OCI-LY3 (cell line): ENCODE measurements at regions not wholly inside any gene's neighbourhood (a gene's known extent, or its start where the extent isn't known, plus 50 kb on each side); places are given as distances from the start of the nearest gene placed in this dataset.

Experiments used
- H2AFZ ChIP-seq: fragments of 200-600, 300-600 bp; shearing (Covaris generic); 2 replicates; pipeline ENCODE4 v1.6.0; 2014; ENCODE audit warnings: antibody characterized with exemption, low read depth, low read length
- H3K27ac ChIP-seq: fragments of 200-600, 300-600 bp; sonication (generic); 2 replicates; pipeline ENCODE4 v1.5.1; 2014; ENCODE audit warnings: mild to moderate bottlenecking, low read length, moderate library complexity, mixed read lengths
- H3K27me3 ChIP-seq: fragments of 200-600, 300-600 bp; sonication (generic); 2 replicates; pipeline ENCODE4 v1.6.1; 2014; ENCODE audit warnings: low read depth, low read length, mixed read lengths
- H3K36me3 ChIP-seq: fragments of 200-600, 300-600 bp; sonication (generic); replicated peaks from 2 replicates; pipeline ENCODE3; 2014; ENCODE audit warnings: low read depth, low read length, mixed read lengths
- H3K4me1 ChIP-seq: fragments of 300-600, 200-600 bp; sonication (generic); 2 replicates; pipeline ENCODE4 v1.6.1; 2014; ENCODE audit warnings: low read length, mixed read lengths
- H3K4me2 ChIP-seq: fragments of 200-600, 300-600 bp; sonication (generic); 2 replicates; pipeline ENCODE4 v1.6.1; 2014; ENCODE audit warnings: low read length, mixed read lengths
- H3K4me3 ChIP-seq: fragments of 300-600, 200-600 bp; sonication (generic); 2 replicates; pipeline ENCODE4 v1.5.1; 2014; ENCODE audit warnings: antibody characterized with exemption, mild to moderate bottlenecking, low read length, moderate library complexity
- H3K79me2 ChIP-seq: fragments of 300-600, 200-600 bp; shearing (Covaris generic); 2 replicates; pipeline ENCODE4 v1.6.1; 2014; ENCODE audit warnings: mild to moderate bottlenecking, low read length, mixed read lengths
- H3K9ac ChIP-seq: fragments of 300-600, 200-600 bp; shearing (Covaris generic); 2 replicates; pipeline ENCODE4 v1.6.0; 2014; ENCODE audit warnings: mild to moderate bottlenecking, low read length, moderate library complexity
- H3K9me3 ChIP-seq: fragments of 200-600, 300-600 bp; shearing (Covaris generic); 2 replicates; pipeline ENCODE4 v1.6.1; 2014; ENCODE audit warnings: low read length, mixed read lengths; ENCODE audit not compliant: insufficient read depth
- H4K20me1 ChIP-seq: fragments of 200-600, 300-600 bp; sonication (generic); 2 replicates; pipeline ENCODE4 v1.6.1; 2016; ENCODE audit warnings: low read length, mixed read lengths; ENCODE audit not compliant: insufficient read depth
- EZH2phosphoT487 ChIP-seq: fragments of 200-600 bp; shearing (Covaris generic); IDR thresholded peaks from 2 replicates; pipeline ENCODE4 v1.6.1; 2018; ENCODE audit warnings: antibody characterized with exemption, mixed run types, low read depth
- TF ChIP-seq, protein P1 (sequence below): fragments of 200-600, 300-600 bp; sonication (generic); IDR thresholded peaks from 2 replicates; pipeline ENCODE4 v1.5.1; 2014; ENCODE audit warnings: antibody characterized with exemption, low read length, low read depth

DNA sequence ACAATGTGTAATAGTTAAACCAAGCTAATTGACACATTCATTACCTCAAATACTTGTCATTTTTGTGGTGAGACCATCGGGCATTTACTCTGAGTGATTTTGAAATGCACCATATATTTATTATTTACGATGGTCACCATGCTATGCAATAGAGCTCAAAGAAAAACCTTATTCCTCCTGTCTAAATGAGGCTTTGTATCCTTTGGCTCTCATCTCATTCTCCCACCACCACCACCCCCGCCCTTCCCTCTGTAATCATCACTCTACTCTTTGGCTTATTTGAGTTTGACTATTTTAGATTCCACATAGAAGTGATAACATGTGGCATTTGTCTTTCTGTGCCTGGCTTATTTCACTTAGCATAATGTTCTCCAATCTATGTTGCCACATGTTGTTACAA lies 124.9 kb downstream of the CYSLTR2 start:
- Histone ChIP-seq H3K79me2 (no peaks in the 10 kb centered on the region), H3K27me3 (no peaks in the 10 kb centered on the region), H3K36me3 (no peaks in the 10 kb centered on the region), H3K27ac (no peak overlapping the region), H2AFZ (no peak overlapping the region), H4K20me1 (no peaks in the 10 kb centered on the region), H3K9ac (no peak overlapping the region), H3K4me2 (no peak overlapping the region), H3K9me3 (peaks cover 20% of the 10 kb centered on the region), H3K4me3 (no peak overlapping the region), H3K4me1 (no peaks in the 10 kb centered on the region; the same call in 1 of the 2 replicates)
- TF ChIP-seq, protein P1, sequence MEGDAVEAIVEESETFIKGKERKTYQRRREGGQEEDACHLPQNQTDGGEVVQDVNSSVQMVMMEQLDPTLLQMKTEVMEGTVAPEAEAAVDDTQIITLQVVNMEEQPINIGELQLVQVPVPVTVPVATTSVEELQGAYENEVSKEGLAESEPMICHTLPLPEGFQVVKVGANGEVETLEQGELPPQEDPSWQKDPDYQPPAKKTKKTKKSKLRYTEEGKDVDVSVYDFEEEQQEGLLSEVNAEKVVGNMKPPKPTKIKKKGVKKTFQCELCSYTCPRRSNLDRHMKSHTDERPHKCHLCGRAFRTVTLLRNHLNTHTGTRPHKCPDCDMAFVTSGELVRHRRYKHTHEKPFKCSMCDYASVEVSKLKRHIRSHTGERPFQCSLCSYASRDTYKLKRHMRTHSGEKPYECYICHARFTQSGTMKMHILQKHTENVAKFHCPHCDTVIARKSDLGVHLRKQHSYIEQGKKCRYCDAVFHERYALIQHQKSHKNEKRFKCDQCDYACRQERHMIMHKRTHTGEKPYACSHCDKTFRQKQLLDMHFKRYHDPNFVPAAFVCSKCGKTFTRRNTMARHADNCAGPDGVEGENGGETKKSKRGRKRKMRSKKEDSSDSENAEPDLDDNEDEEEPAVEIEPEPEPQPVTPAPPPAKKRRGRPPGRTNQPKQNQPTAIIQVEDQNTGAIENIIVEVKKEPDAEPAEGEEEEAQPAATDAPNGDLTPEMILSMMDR: no peak
- TF ChIP-seq EZH2phosphoT487: no peak

DNA sequence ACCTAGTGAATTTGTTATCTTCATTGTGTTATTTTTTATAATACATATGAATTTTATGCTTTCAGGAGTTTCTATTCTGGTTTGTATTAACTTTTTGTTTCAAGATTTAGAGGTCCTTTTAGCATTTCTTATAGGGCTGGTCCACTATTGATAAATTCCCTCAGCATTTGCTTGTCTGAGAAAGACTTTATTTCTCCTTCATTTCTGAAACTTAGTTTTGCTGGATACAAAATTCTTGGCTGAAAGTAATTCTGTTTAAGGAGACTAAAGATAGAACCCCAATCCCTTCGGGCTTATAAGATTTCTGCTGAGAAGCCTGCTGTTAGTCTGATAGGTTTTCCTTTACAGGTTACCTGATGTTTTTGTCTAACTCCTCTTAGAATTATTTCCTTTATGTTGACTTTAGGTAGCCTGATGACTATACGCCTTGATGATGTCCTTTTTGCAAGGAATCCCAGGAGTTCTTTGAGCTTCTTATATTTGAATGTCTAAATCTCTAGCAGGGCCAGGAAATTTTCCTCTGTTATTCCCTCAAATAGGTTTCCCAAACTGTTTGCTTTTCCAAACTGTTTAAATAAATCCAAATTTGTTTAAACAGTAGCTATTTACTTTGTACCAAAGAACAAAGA lies 127.1 kb downstream of the CYSLTR2 start:
- no peak overlapping the region for H3K4me3 ChIP-seq
- no peak overlapping the region for H2AFZ ChIP-seq
- H3K4me2 ChIP-seq: no peak overlapping the region
- H4K20me1 ChIP-seq: no peaks in the 10 kb centered on the region
- no peaks in the 10 kb centered on the region for H3K79me2 ChIP-seq
- no peak overlapping the region for H3K27ac ChIP-seq
- TF ChIP-seq, protein P1: no peak
- no peak for TF ChIP-seq EZH2phosphoT487
- peaks cover 20% of the 10 kb centered on the region for H3K9me3 ChIP-seq
- no peaks in the 10 kb centered on the region for H3K36me3 ChIP-seq
- peaks cover 9% of the 10 kb centered on the region for H3K4me1 ChIP-seq
- H3K27me3 ChIP-seq: no peaks in the 10 kb centered on the region
- no peak overlapping the region for H3K9ac ChIP-seq

DNA sequence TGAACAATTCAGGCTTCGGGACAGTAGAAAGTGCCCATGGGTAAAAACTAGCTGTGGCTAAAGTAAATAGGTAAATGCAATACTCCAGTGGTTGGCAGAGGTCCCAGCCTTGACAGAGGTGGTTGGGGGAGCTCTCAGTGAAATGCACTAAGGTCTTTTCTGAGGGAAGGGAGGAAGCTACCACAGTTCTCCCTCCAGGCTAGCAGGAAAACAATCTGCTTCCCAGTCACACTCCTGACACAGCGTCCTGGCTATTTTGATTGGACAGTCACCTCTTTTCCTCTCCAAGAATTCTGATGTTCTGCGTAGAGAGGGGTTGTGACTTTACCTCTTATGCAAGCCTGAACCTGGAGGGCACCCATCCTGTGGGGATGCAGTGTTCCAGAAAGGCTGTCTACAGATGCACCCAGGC lies 128.7 kb downstream of the CYSLTR2 start:
- no peaks in the 10 kb centered on the region for H3K79me2 ChIP-seq
- no peaks in the 10 kb centered on the region for H4K20me1 ChIP-seq
- no peaks in the 10 kb centered on the region for H3K27me3 ChIP-seq
- H3K4me3 ChIP-seq: no peak overlapping the region
- H3K9me3 ChIP-seq: peaks cover 20% of the 10 kb centered on the region
- H3K9ac ChIP-seq: no peak overlapping the region
- H3K4me2 ChIP-seq: no peak overlapping the region
- peaks cover 9% of the 10 kb centered on the region for H3K4me1 ChIP-seq
- no peak for TF ChIP-seq EZH2phosphoT487
- TF ChIP-seq, protein P1: no peak
- H3K36me3 ChIP-seq: no peaks in the 10 kb centered on the region
- H2AFZ ChIP-seq: no peak overlapping the region
- no peak overlapping the region for H3K27ac ChIP-seq

DNA sequence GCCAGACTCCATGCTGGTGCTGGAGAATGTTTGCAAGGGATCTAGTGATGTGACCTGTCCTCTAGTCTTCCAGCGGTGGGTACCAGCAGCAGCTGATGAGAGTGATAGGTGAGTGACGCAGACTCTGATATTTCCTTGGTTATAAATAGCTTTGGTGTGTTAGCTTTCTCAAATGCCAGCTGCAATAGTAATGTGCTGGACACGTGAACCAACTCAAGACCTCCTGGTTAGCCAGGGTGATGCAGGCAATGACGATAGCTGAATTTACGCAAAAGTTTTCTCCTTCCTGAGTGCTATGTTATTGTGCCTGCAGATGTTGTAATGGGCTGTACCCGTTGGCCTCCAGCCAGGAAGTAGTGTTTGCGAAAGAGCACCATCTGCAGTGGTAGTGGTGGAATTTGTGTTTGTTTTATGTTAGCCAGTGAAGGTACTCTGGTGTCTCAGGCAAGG lies 129.5 kb downstream of the CYSLTR2 start:
- H3K27me3 ChIP-seq: no peaks in the 10 kb centered on the region
- no peaks in the 10 kb centered on the region for H3K36me3 ChIP-seq
- TF ChIP-seq, protein P1: no peak
- TF ChIP-seq EZH2phosphoT487: no peak
- H2AFZ ChIP-seq: no peak overlapping the region
- H3K4me3 ChIP-seq: no peak overlapping the region
- no peak overlapping the region for H3K27ac ChIP-seq
- H3K9me3 ChIP-seq: peaks cover 20% of the 10 kb centered on the region
- no peaks in the 10 kb centered on the region for H4K20me1 ChIP-seq
- H3K4me1 ChIP-seq: peaks cover 9% of the 10 kb centered on the region
- H3K79me2 ChIP-seq: no peaks in the 10 kb centered on the region
- H3K9ac ChIP-seq: no peak overlapping the region
- H3K4me2 ChIP-seq: no peak overlapping the region
